HCT116 (cell line): ENCODE measurements at regions not wholly inside any gene's neighbourhood (a gene's known extent, or its start where the extent isn't known, plus 50 kb on each side); places are given as distances from the start of the nearest gene placed in this dataset.

Experiments used
- CTCF ChIP-seq, 3 experiments: fragments of 200-600 bp in 1 of 3; sonication (generic) in 1 of 3; IDR thresholded peaks in 2 of 3; conservative IDR thresholded peaks in 1 of 3; 2 replicates each; pipeline ENCODE4 v1.5.1; 2012 to 2017; ENCODE audit warnings: low read depth in 2 of 3, low read length in 2 of 3, antibody characterized with exemption in 1 of 3, borderline replicate concordance in 1 of 3, control low read depth in 1 of 3, mild to moderate bottlenecking in 1 of 3, mixed read lengths in 1 of 3, mixed run types in 1 of 3, moderate library complexity in 1 of 3; ENCODE audit not compliant: insufficient read depth in 1 of 3
- EGR1 ChIP-seq: IDR thresholded peaks from 2 replicates; pipeline ENCODE4 v1.6.1; 2012; ENCODE audit warnings: low read depth
- ELF1 ChIP-seq: IDR thresholded peaks from 2 replicates; pipeline ENCODE4 v1.6.1; 2012; ENCODE audit warnings: low read depth, borderline replicate concordance
- MAX ChIP-seq: IDR thresholded peaks from 2 replicates; pipeline ENCODE4 v1.6.1; 2012
- POLR2A ChIP-seq: IDR thresholded peaks from 2 replicates; pipeline ENCODE4 v1.7.0; 2011; ENCODE audit warnings: borderline replicate concordance; ENCODE audit not compliant: insufficient read depth, insufficient read length; ENCODE audit errors: extremely low read depth
- RAD21 ChIP-seq: IDR thresholded peaks from 2 replicates; pipeline ENCODE4 v1.6.1; 2012; ENCODE audit warnings: low read depth, mild to moderate bottlenecking
- REST ChIP-seq: IDR thresholded peaks from 2 replicates; pipeline ENCODE4 v1.6.1; 2012; ENCODE audit warnings: low read depth
- YY1 ChIP-seq: IDR thresholded peaks from 2 replicates; pipeline ENCODE4 v1.6.1; 2011; ENCODE audit warnings: low read length, low read depth, moderate library complexity, mild to moderate bottlenecking; ENCODE audit not compliant: insufficient replicate concordance; ENCODE audit errors: extremely low read depth

GRCh38 chrX:95953564-95953963, 731.1 kb upstream of the DIAPH2 start:
- TF ChIP-seq MAX (no peak), CTCF (IDR thresholded peaks at IDR 0.05 in 2 of 3, conservative IDR thresholded peaks at IDR 0.05 in 1 of 3; ENCODE audit: borderline replicate concordance in 1 of 3, insufficient read depth in 1 of 3, low read depth in 2 of 3, low read length in 2 of 3) (no peak), ELF1 (no peak), POLR2A (no peak), EGR1 (no peak), REST (no peak), RAD21 (no peak), YY1 (no peak)
